Sigmoid colon (tissue), 3 donors: ENCODE measurements at regions not wholly inside any gene's neighbourhood (a gene's known extent, or its start where the extent isn't known, plus 50 kb on each side); places are given as distances from the start of the nearest gene placed in this dataset.

Source experiments
- CTCF ChIP-seq, 4 experiments: fragments of 450-650 bp in 3 of 4; fragments of 200-600 bp in 1 of 4; IDR thresholded peaks; one replicate each; pipeline ENCODE4 v1.5.1; 2016 to 2019; ENCODE audit warnings: antibody characterized with exemption in 4 of 4, mild to moderate bottlenecking in 3 of 4, moderate library complexity in 2 of 4
- POLR2A ChIP-seq, 2 donors: fragments of 450-650 bp; IDR thresholded peaks; one replicate each; pipeline ENCODE4 v1.6.1; 2016; ENCODE audit warnings: antibody characterized with exemption in 2 of 2, mild to moderate bottlenecking in 2 of 2, moderate library complexity in 2 of 2

DNA sequence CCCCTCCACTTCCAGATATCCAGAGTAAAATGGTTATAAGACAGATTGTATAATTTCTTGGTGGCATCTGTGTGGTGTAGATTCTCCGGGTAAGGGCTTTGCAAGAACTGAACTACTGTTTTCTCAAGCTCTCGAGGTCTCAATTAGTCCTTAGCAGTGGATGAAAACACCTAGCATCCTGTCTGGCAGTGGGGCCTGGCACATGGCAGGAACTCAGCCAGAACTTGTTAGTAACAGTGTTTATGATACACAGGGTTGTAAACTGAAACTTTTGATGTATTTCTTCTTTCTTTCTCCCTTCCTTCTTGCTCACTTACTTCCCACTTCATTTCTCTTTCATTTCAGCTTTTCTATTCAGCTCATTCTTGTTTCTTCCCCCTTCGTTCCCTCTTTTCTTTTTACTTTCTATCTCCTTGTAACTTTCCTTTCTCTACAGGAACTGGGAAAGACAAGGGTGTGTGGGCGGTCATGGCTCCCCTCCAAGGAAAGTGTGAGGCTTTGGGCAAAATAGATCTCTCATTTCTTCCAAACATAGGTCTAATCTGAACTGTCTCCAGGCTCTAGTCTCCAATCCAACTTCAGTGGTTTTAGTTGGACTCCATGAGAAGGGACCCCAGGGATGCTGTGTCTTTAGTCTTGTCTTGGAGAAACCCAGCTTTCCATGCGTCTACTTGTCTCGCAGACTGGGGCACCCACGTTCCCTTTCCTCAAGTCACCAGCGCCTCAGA lies 159.7 kb downstream of the PAH start:
- no peak for TF ChIP-seq CTCF (IDR thresholded peaks at IDR 0.05)
- TF ChIP-seq POLR2A (IDR thresholded peaks at IDR 0.05) = no peak
